Spleen (tissue), 7 donors: ENCODE measurements at regions not wholly inside any gene's neighbourhood (a gene's known extent, or its start where the extent isn't known, plus 50 kb on each side); places are given as distances from the start of the nearest gene placed in this dataset.

ENCODE experiments used
- CTCF ChIP-seq, 11 experiments: fragments of 200-600 bp in 7 of 11; fragments of 450-650 bp in 4 of 11; sonication (generic) in 4 of 11; IDR thresholded peaks in 8 of 11; conservative IDR thresholded peaks in 3 of 11; 1 replicate in 7 of 11; 2 replicates in 4 of 11; pipeline versions ENCODE4 v1.4.0 to v1.8.0; 2016 to 2021; ENCODE audit warnings: antibody characterized with exemption in 11 of 11, inconsistent platforms in 4 of 11, mild to moderate bottlenecking in 1 of 11
- POLR2A ChIP-seq, 3 donors: fragments of 450-650 bp; IDR thresholded peaks; one replicate each; pipeline ENCODE4 v1.5.1; 2017; ENCODE audit warnings: antibody characterized with exemption in 3 of 3, mild to moderate bottlenecking in 1 of 3
- donor health status: DM: no; HTN: no; CAD: no; lungs with moderate emphysema.
- donor health status: DM: no; HTN: no; CAD: no.
- donor health status: DM: no; HTN: no; CAD: no.

DNA sequence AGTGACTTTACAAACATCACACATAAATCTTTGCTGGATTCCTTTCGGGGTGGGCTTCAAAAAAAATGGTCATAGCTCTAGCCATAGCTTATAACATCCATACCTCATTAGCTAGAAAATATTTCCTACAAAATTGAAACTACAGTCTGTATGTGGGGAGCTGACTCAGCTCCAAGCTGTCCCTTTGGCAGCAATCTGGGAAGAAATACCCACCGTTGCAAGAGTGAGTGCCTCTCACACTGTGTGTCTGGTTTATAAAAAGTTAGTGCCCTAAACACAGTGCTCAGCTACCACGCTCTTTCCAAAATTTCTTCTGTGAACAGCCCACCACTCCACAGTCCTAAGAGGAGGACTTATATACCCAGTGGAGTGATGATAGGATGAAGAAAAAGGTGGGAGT lies 170.1 kb downstream of the RBM43 start:
- TF ChIP-seq POLR2A (IDR thresholded peaks at IDR 0.05) (no peak), CTCF (IDR thresholded peaks at IDR 0.05 in 8 of 11, conservative IDR thresholded peaks at IDR 0.05 in 3 of 11) (no peak)
